SU-DHL-6 (cell line): ENCODE measurements at regions not wholly inside any gene's neighbourhood (a gene's known extent, or its start where the extent isn't known, plus 50 kb on each side); places are given as distances from the start of the nearest gene placed in this dataset.

Experiments used
- H2AFZ ChIP-seq: fragments of 200-600 bp; sonication (generic); 2 replicates; pipeline ENCODE4 v1.6.1; 2014; ENCODE audit warnings: low read depth, mild to moderate bottlenecking, moderate library complexity, mixed read lengths, antibody characterized with exemption, low read length; ENCODE audit not compliant: severe bottlenecking
- H3F3A ChIP-seq: fragments of 200-600 bp; shearing (Covaris generic); 2 replicates; pipeline ENCODE4 v1.6.0; 2016; ENCODE audit warnings: antibody characterized with exemption, mild to moderate bottlenecking; ENCODE audit not compliant: insufficient read depth
- H3K27ac ChIP-seq: fragments of 200-600 bp; sonication (generic); 2 replicates; pipeline ENCODE4 v1.5.1; 2016; ENCODE audit warnings: low read depth, mild to moderate bottlenecking, low read length, moderate library complexity, mixed read lengths
- H3K27me3 ChIP-seq: fragments of 200-600 bp; sonication (generic), shearing (Covaris generic); 2 replicates; pipeline ENCODE4 v1.6.0; 2014; ENCODE audit warnings: mild to moderate bottlenecking, low read length
- H3K36me3 ChIP-seq: fragments of 200-600 bp; sonication (generic); 2 replicates; pipeline ENCODE4 v1.6.1; 2014; ENCODE audit warnings: mild to moderate bottlenecking, low read length, mixed read lengths
- H3K4me2 ChIP-seq: fragments of 300-600, 200-600 bp; shearing (Covaris generic), sonication (generic); 2 replicates; pipeline ENCODE4 v1.6.0; 2014; ENCODE audit warnings: low read length, low read depth, mild to moderate bottlenecking; ENCODE audit not compliant: poor library complexity, severe bottlenecking
- H3K4me3 ChIP-seq: fragments of 200-600 bp; sonication (generic); 2 replicates; pipeline ENCODE4 v1.5.1; 2014; ENCODE audit warnings: antibody characterized with exemption, low read length, mild to moderate bottlenecking, mixed read lengths; ENCODE audit not compliant: insufficient read depth, poor library complexity, severe bottlenecking
- H3K79me2 ChIP-seq: fragments of 200-600 bp; sonication (generic); 2 replicates; pipeline ENCODE4 v1.6.1; 2014; ENCODE audit warnings: mild to moderate bottlenecking, low read length, moderate library complexity; ENCODE audit not compliant: insufficient read depth
- H3K9ac ChIP-seq: fragments of 200-600 bp; sonication (generic); 2 replicates; pipeline ENCODE4 v1.7.0; 2014; ENCODE audit warnings: mild to moderate bottlenecking, low read length
- H3K9me2 ChIP-seq: fragments of 200-600 bp; sonication (generic); replicated peaks from 2 replicates; pipeline ENCODE4 v1.6.1; 2014; ENCODE audit warnings: low read length; ENCODE audit not compliant: insufficient read depth
- H3K9me3 ChIP-seq: fragments of 200-600 bp; sonication (generic); 2 replicates; pipeline ENCODE4 v1.6.1; 2014; ENCODE audit warnings: low read length, mixed read lengths; ENCODE audit not compliant: insufficient read depth
- H4K20me1 ChIP-seq: fragments of 200-600 bp; sonication (generic); 2 replicates; pipeline ENCODE4 v1.6.1; 2014; ENCODE audit warnings: low read depth, mild to moderate bottlenecking, antibody characterized with exemption, low read length, moderate library complexity, mixed read lengths
- CTCF ChIP-seq: fragments of 200-600 bp; sonication (generic); IDR thresholded peaks from one replicate; pipeline ENCODE4 v1.5.1; 2017; ENCODE audit warnings: antibody characterized with exemption, mild to moderate bottlenecking, low read length, moderate library complexity; ENCODE audit not compliant: insufficient read depth, poor library complexity, severe bottlenecking
- EZH2phosphoT487 ChIP-seq: fragments of 200-600 bp; sonication (generic), shearing (Covaris generic); conservative IDR thresholded peaks from 2 replicates; pipeline ENCODE4 v1.6.1; 2018; ENCODE audit warnings: mild to moderate bottlenecking, antibody characterized with exemption, low read length, moderate library complexity, mixed read lengths

DNA sequence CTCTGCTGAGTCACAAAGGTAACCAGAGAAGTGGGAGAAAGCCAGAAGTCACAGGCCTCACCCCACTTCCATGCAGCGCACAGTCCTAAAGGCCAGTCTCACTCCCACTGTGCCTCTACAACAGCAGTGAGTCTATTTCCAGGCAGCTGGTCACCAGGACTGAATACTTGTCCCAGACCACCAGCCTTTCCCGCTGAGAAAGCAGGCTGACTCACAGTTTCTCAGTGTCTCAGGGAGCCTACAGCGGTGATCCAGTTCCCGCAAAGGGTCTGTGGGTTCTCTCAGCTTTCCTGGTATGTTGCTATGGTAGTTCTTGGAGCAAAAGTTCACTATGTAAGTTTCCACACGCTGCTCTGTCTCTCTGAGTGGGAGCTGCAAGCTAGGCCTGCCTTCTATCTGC lies 622.5 kb downstream of the RNF144A start:
- Histone ChIP-seq H2AFZ (no peak overlapping the region), H3K79me2 (no peaks in the 10 kb centered on the region), H3K9ac (no peak overlapping the region), H3K27me3 (no peaks in the 10 kb centered on the region), H3K9me3 (no peaks in the 10 kb centered on the region), H3K9me2 (no peaks in the 10 kb centered on the region), H3K4me3 (no peak overlapping the region), H3F3A (no peaks in the 10 kb centered on the region), H3K36me3 (no peaks in the 10 kb centered on the region), H3K4me2 (no peak overlapping the region), H3K27ac (no peak overlapping the region), H4K20me1 (no peaks in the 10 kb centered on the region)
- TF ChIP-seq CTCF (no peak), EZH2phosphoT487 (no peak)

GRCh38 chr2:7552825-7553570 lies 635.8 kb downstream of the RNF144A start:
- Histone ChIP-seq H3K27me3 (no peaks in the 10 kb centered on the region), H3K36me3 (no peaks in the 10 kb centered on the region), H3K4me2 (no peak overlapping the region), H3K4me3 (no peak overlapping the region), H3K27ac (no peak overlapping the region), H2AFZ (no peak overlapping the region), H3F3A (no peaks in the 10 kb centered on the region), H3K9me2 (no peaks in the 10 kb centered on the region), H4K20me1 (no peaks in the 10 kb centered on the region), H3K9ac (no peak overlapping the region), H3K79me2 (no peaks in the 10 kb centered on the region), H3K9me3 (no peaks in the 10 kb centered on the region)
- TF ChIP-seq CTCF (no peak), EZH2phosphoT487 (no peak)

DNA sequence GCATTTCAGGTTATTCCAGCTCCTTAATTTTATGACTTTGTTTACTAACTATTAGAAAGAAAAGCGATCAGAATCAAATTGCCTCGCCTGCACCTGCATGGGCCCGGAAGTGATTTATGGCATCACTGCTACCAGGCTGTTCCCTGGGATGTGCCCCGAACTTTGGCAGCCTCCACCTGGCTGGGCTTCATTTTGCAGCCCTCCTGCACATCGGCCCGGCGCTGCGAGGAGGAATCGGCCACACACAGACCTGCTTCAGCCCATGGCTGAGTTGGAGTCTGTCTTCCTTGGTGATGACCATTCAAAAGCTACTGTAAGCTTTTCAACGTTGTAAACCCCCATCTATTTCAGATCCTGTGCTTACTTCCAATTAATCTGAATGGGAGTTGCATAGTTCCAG lies 638.0 kb downstream of the RNF144A start:
- Histone ChIP-seq H3K79me2 (no peaks in the 10 kb centered on the region), H3K9me3 (no peaks in the 10 kb centered on the region), H3K36me3 (no peaks in the 10 kb centered on the region), H3K9me2 (no peaks in the 10 kb centered on the region), H3K27me3 (no peaks in the 10 kb centered on the region), H3K4me2 (no peak overlapping the region), H3K27ac (no peak overlapping the region), H2AFZ (no peak overlapping the region), H3F3A (no peaks in the 10 kb centered on the region), H3K9ac (no peak overlapping the region), H4K20me1 (no peaks in the 10 kb centered on the region), H3K4me3 (no peak overlapping the region)
- TF ChIP-seq CTCF = no peak
- TF ChIP-seq EZH2phosphoT487 = no peak
